ENCODE measurements at regions not wholly inside any gene's neighbourhood (a gene's known extent, or its start where the extent isn't known, plus 50 kb on each side); places are given as distances from the start of the nearest gene placed in this dataset.

- TF ChIP-seq POLR2A (IDR thresholded peaks at IDR 0.05; ENCODE audit: low read depth, low read length), result no peak
- no peak for TF ChIP-seq POLR2AphosphoS5 (IDR thresholded peaks at IDR 0.05; ENCODE audit: low read depth, low read length)
Observed at GRCh38 chr1:67558449-67559193, 126.4 kb upstream of the GADD45A start.

Measured in GM12891 (cell line).